Fibroblast of skin of right biceps (primary cell): ENCODE measurements at regions not wholly inside any gene's neighbourhood (a gene's known extent, or its start where the extent isn't known, plus 50 kb on each side); places are given as distances from the start of the nearest gene placed in this dataset.
A peak's percentile ranks its signal among the peaks of the same experiment; 100 is the strongest.

Experiments
- DNase-seq: peaks from one replicate; pipeline ENCODE4 v3.0.0-alpha.2; 2013

DNA sequence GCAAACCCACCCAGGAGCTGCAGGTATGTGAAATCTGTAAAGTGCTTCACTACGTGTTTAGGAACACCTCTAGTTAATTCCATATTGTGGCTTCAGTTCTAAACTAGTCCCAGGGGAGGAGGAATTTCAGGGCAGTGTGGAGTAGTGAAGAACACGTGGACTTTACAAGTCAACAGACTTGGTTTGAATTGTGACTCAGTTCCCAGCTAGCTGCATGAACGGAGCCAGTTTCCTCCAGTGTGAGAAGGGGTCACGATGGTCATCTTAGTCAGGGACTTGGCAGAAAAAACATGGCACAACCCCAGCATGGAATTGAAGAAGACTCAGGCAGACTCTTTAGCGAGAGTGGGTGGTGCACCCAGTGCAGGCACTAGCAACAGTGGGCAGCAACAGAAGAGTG lies 175.7 kb upstream of the UBL3 start:
- peak; percentile 77 for DNase-seq

DNA sequence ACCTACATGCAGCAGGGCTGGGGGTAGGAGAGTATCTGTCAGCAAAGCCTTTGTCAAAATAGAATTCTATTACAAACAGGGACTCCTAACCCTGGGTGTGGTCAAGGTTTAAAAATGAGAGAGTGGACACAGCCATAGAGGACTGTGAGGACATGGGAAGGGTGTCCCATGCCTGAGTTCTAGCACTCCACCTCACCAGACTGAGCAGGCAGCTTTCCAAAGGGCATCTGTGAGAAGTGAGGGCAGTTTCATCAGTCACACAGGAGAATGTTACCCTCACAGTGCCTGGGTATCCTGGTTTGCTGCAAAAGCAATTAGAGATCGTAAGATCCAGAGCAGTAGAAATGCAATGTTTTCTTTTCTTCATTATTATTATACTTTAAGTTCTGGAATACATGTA lies 174.9 kb upstream of the UBL3 start:
- DNase-seq = no peak

DNA sequence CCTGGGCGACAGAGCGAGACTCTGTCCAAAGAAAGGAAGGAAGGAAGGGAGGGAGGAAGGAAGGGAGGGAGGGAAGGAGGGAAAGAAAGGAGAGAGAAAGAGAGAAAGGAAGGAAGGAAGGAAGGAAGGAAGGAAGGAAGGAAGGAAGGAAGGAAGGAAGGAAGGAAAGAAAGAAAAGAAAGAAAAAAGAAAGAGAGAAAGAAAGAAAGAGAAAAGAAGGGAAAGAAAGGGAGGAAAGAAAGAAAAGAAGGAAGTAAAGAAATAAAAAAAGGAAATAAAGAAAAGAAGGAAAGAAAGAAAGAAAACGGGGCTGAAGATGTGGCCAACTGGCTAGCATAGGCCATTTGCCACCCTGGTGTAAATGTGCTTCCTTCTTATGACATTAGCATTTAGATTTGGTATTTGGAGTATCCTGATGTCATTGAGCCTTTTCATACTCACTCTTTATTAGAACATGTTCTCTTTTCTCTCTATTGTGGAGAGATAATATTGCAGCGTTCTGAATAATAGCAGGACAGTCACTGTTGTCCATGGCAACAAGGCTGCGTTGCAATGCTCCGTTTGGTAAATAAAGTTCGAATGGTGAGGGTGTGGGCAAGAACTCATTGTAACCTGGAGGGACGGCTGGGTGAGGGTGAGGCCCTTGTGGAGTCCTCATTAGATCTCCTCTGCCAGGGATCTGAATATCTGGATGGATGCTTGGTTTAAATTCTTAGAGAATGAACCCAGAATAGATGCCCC lies 173.9 kb upstream of the UBL3 start:
- DNase-seq = no peak

DNA sequence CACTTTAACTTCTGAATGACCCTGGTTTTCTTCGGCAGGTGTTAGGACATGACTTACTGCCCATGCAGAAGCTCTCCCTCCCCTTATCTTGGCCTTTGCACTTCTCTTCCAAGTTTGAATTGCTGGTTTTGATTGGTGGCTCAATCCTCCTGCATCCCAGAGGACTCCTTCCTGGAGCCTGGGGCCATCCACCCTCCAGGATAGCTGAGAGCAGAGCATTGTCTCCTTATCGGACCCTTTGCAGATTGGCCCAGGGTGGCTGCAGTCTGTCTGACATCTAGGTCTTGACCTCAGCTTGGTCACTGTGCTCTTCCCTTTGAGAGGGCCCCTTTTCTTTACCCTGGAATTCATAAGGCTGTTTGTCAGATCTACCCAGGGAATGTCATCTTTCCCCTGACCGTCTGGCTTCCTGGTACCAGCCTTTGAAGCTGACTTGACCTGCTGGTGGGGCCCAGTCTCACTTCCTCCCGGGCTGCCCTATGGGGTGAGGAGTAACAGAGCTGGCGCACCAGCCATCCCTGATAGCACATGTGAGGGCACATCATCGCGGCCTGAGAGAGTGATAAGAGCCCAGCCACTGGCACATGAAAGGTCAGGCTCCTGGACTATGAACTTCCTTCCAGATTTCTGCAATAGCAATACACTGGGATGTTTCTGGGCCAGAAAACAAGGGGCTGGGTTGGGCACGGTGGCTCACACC lies 172.9 kb upstream of the UBL3 start:
- DNase-seq = no peak

DNA sequence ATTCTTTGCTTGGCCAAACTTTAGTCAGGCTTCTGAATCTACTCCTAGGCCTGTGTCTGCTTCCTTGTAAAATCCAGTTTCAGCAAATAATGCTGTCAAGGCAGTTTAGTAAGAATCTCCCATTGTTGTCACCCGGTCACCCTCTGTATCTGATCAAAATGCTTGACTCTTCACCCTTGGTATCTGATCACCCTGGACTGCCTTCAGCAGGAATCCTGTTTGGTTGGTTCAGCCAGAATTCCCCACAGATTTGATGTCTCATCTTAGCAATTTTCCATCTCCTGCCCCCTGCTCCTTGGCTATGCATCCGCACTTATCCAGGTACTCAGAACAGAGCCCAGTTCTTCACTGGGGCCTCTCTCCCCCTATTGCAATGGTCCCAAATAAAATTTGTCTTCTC lies 172.4 kb upstream of the UBL3 start:
- no peak for DNase-seq

DNA sequence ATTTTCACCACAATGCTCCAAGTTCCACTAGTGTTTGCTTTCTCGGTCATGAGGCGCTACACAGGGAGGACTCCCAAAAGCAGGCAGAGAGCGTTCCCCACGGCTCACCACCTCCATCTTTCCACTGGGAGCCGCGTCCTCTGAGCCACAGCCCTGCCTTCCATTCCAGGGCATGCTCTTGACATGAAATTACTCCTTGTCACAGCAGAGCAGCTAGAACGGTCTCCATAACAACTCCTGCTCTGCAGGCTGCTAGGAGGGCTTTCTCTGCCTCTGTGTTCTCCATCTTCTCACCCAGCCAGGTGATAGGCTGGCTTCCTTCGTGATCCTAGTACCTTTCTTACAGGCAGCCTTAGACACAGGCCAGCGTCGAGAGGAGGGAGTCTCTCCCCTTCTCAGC lies 171.8 kb upstream of the UBL3 start:
- DNase-seq = no peak

DNA sequence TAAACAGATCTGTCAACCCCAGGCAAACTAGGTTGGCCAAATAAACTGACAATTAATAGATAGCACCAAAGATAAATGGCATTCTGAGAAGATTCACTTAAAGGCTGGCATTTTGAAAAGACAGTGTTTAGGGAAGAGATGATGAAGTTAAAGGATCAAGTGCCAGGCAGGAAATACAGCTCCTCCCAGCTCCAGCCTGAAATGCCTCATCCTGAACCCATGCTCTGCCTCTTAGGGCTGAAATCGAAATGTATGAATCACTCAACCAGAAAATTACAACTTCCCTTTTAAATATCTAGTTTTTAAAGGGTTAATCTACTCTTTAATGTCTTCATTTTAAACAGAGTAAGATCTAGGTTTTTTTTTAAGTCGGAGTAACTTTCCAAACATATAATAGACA lies 171.2 kb upstream of the UBL3 start:
- peak; percentile 40 for DNase-seq

DNA sequence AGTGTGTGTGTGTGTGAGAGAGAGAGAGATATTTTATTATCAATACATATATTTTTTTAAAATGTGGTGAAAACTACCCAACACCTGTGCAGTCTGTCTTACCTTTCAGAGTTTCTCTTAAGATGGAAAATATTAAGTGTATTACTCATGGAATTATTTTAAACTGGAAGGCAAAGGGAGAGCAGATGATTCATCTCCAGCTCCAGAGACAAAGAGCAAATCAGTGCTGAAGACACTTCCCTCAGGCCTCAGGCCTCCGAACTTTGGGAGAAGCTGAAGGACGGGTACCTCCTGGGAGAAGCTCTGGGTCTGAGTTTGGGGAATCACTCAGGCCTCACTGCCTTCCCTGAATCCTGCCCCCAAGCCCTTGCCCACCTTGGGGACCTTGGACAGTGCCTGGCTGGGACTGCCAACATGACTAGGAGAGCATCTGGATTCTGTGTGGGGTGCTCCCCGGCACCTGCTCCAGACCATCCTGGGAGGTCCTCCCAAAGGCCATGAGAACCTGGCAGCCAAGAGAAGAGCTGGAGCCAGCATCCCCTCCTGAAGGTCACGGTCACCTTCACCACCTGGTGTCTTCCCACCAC lies 170.4 kb upstream of the UBL3 start:
- peak; percentile 54 for DNase-seq

DNA sequence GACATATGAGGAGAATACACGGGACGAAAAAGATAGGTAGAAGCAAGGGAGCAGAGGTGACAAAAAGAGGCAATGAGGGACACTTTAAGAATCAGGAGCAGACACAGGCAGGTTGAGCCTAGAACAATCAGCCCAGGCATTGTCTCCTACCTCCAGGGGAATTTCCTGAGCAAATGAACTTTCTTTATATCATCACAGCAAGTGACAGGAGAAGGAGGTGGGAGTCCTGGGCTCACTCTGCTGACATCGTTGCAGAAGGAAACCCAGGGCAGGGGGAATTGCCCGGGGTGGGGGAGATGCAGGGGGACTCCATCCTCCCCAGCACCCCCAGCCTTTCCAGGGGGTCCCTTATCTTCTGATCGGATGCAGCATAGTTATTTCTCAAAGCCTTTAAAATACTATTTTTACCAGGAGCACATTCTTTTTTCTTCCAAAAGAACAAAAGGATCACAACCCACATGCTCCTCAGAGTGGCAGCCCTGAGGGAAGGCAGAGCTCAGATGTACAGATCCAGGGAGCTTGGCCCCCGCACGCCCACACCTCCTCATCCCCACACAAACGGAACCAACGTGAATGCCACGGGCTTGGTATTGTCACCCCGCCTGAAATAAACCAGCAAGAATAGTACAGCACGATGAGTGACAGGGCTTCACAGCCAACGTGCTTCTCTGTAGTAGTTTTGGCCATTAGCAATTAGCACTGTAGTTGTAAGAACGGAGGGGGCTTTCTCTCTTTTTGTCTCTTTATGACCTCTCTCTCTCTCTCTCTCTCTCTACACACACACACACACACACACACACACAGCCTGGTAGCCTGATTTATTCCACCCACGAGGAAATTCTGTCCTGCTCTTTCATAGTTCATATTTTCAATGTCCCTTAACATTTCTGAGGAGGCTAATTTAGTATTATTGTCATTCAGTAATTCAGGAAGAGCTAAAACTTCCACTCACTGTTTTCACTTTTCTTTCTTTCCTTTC lies 169.5 kb upstream of the UBL3 start:
- no peak for DNase-seq

DNA sequence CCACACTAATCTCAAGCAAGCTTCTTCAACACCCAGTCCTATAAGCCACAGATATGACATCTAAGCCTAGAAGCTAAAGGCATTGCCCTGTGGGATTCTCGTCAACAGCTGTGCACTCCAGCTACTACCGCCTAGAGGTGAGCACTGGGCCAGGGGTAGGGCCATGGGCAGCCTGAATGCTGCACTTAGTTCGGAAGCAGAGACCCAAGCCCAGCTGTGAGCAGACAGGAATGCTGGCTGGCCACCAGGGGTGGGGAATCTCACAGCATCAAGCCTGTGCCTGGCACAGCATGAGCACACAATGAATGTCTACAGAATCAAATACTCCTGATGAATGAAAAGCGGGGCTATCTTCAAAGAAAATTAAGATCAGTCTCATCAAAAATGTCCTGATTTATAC lies 167.5 kb upstream of the UBL3 start:
- no peak for DNase-seq

DNA sequence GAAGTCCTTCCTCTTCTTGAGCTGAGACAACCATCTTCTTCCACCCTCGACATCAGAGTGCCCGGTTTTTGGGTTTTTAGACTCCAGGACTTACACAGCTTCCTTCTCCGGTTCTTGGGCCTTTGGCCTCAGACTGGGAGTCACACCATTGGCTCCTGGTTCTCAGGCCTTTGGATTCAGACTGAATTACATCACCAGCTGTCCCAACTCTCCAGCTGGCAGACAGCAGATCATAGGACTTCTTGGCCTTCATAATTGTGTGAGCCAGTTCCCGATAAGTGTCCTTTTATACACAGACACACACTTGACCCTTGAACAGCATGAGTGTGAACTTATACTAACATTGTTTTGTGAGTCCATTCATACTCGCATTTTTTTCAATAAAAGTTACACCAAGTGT lies 166.0 kb upstream of the UBL3 start:
- DNase-seq = no peak

DNA sequence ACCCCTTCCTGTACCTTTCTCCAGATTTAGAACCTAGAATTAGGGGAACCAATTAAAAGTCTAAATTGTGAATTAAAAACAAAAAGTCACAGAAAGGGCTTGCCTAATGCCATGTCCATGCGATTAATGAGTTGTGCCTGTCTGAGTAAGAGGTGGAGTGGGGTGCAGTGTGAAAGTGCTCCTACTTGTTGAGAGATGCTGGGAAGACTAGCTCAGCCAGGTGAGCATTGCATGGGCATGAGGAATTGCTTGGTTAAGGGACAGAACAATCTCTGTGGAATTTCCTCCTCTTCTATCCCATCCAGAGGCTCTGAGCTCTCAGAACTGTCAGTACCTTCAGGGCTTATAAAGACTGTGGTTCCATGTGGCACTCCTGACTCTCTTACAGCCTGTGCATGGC lies 159.0 kb upstream of the UBL3 start:
- no peak for DNase-seq

DNA sequence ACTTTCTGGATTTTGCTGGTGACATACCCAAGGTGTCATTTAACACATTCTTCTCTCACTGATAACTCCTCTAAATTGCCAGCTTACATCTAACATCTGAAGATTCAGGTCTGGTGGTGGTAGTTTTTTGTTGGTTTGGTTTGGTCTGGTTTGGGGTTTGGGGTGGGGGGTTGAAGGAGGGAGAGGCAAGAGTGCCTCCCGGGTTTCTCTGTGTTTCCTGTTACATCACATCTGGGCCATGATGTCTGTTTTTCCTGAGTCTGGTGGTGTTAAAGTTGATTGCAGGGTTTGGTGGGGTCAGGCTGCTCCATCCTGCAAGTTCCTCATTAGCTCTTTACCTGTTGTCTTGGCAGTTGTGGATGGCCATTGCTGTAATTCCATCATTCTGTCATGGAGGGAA lies 155.8 kb upstream of the UBL3 start:
- DNase-seq = no peak

DNA sequence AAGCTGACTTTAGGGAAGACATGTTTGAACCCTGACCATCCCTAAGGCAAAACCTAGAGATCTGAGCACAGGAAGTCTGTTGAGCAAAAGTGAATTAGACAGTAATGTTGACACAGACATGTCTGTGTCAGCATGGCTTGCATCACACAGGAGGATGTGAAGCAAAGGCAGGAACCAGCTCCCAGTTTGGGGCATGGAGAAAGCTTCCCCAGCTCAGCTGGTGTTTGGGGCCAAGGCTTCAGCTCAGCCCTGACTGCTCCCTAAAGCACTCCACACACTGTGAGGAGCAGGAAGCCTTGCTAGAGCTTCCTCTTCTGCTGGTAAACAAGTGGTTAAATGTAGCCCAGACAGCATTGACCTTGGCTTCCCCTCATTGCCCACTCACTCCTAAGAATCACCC lies 153.8 kb upstream of the UBL3 start:
- peak; percentile 31 for DNase-seq

DNA sequence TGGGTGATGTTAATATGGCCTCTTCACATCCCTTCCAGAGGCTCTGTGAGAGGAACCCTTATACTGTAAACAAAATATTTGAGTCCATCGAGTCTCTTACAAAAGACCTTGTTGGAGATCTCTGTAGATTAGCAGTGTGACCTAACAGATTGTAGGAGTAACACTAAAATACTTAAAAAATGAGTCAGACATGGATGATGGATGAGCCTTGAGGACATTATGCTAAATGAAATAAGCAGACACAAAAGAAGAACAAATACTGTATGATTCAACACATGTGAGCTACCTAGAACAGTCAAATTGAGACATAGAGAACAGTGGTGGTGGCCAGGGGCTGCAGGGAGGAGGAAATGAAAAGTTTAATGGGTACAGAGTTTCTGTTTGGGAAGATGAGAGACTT lies 152.2 kb upstream of the UBL3 start:
- DNase-seq = peak; percentile 87

DNA sequence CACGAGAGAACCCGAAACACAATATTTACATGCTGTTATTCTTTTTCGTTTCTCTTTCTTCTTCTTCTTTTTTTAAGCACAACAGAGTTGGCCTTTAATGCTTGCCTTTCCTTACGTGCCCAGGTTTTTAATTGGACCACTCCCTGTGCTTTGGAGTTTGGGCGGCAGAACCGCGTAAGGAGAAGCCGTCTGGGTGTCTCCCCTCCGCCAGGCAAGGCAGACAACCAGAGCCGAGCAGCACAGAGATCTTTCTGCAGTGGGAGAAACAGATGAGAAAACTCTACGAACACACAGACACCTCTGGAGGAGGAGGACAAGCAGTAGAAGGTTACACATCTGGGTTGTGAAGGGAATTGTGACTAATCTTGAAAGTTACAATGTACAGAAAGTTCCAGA lies 150.0 kb upstream of the UBL3 start:
- no peak for DNase-seq

DNA sequence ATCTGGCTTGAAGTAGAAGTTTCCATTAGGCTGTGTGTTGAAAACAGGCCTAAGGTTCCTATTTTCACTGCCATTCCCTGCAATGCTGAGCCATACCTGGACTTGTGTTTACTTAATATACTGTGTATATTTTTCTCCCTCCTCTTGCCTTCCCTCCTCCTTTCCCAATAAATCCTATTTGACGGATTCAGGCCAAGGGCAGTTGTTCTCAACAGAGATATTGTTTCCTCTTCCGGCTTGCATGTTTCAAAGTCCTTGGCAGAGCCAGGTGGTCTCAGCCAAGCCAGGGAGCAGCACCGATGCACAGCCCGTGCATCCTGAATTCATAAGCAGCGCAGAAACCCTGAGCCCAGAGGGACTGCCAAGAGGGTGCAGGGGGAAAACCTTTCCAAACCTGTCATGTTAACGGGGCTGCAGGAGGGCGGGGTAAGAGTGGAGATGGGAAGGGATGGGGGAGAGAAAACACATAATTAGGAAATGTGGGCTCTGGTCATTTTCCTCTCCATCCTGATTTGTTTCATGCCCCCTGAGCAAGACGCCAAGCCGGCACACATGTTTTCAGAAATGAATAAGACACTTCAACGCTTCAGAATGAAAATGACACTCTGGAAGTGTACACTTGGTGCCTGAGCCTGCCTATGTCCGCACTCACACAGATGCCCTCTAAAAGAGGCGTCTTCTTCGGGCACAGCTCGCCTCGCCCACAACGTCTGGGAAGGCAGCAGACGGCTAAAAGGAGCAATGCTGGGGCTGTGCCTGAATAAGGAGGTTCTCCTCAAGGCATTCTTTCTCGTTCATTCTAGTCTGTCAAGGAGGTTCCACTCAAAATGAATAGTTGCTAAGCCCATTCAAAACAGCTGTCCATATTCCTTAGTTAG lies 149.3 kb upstream of the UBL3 start:
- DNase-seq = no peak

DNA sequence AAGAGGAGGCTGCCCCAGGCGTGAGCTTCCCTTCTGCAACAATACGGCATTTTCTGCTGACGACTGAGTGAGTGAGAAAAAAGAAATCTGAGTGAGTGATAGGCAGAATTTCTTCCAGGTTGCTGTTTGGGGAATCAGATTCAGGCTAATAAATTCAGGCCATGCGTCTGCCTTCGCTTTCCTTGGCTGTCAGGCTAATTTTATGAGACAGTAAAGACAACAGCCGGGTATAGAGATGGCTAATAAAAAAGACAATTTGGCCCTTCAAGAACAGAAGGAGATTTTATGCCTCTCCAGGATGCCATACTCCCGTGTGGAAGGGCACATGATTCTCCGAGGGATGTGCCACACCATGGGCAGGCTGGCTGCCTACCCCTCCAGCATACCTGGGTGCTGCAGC lies 145.9 kb upstream of the UBL3 start:
- no peak for DNase-seq

DNA sequence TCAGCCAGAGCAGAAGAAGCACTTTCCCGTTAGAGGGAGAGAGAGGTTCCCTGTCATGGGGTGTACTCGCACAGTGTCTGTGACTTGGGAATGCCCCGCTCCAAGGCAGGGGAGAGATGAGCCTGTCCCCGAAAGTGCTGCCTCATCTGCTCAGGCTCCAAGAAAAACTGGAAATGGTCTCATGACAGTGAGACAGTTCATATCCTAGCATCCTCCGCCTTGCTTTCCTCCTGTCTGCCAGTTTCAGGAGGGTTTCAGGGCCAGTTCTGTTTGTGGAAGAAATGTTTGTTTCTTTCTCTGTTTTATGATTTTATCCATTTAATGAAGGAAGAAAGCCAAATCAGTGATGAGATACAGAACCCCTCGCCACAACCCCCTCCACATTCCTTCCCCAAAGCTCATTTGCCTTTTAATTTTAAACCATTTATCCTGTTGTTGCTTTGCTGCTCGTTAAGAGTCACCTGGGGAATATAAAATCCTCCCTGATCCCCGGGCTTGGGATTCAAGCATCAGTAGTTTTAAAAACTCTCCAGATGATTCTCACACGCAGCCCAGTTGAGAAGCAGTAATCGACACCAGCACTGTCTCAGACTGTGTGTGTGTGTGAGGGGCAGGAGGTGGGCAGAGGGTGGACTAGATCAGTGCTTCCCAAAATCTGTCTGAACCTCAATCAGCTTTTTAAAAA lies 144.6 kb upstream of the UBL3 start:
- DNase-seq = peak; percentile 5

DNA sequence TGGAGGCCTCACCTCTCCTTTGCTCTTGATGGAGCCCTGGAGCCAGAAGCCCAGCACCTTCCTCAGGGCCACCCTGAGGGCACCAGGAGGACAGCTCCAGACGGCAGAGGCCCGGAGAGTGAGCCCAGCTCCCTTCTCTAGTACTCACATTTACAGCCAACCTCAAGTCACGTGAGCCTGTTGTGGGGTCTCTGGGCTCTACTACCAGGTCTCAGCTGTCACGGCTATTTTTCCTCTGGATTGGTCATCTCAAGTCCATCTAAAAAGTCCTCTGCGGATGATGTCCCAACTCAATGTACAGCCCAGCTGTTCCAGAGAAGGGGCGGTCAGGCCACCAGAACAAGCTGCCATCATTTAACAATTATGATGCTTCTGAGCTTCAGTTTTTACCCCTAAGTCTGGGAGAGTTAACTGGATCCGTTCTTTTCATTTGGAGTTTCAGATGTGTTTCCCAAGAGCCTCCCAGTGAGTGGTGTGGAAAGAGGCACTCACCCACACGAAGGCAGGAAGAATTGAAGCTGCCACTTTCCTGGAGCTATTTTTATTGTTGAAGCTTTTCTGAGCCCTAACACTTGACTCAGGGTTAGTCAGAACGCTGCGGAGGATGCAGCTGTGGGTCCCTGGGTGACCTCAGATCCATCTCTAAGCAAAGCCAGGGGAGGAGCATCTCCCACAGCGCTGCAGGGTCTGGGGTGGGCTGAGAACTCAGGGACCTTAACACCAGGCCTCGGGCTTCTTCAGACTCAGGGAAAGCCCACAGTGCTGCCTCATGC lies 143.5 kb upstream of the UBL3 start:
- DNase-seq = peak; percentile 78

DNA sequence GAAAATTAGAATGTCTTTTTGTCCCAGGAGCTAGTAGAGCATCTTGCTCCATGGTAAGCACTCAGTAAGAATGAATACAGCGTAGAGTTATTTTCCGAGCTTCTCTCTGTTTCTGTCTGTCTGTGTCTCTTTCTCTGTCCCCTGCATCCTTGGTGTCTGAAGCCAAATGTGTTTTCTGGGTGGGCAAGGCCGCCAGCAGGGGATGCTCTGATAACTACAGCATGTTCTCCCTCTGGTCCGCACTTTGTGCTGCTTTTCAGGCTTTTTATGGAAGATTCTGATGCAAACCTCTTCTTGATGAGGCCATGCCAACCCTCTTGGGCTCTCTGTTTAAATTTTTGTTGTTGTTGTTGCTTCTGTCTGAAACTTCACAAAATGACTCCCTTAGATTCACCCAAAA lies 142.8 kb upstream of the UBL3 start:
- peak; percentile 4 for DNase-seq
